ENCODE measurements at regions not wholly inside any gene's neighbourhood (a gene's known extent, or its start where the extent isn't known, plus 50 kb on each side); places are given as distances from the start of the nearest gene placed in this dataset.
"Not testable (repeated sequence)": the region's sequence is repeated elsewhere in the genome, so short reads cannot be mapped to it uniquely, and the experiment has no call there.

GRCh38 chr16:77077256-77077922 is 113.6 kb upstream of the MON1B start:
- H3K4me1 ChIP-seq (ENCODE audit: control insufficient read depth, insufficient read depth, low read length) = no peaks in the 10 kb centered on the region
- 87% methylated on average over 5 of the region's 8 CpGs for WGBS (ENCODE audit: insufficient coverage, low lambda C conversion rate)
- H3K27ac ChIP-seq (ENCODE audit: low read length) = no peak overlapping the region
- H3K4me3 ChIP-seq (ENCODE audit: low read length) = no peak overlapping the region
- DNase-seq = no peak
- H3K36me3 ChIP-seq (ENCODE audit: control insufficient read depth, insufficient read depth, low read length) = no peaks in the 10 kb centered on the region
- peaks cover 2% of the 10 kb centered on the region for H3K9me3 ChIP-seq (ENCODE audit: control insufficient read depth, low read depth, low read length)
- no peaks in the 10 kb centered on the region for H3K27me3 ChIP-seq (ENCODE audit: control insufficient read depth, insufficient read depth, low read length)

- Histone ChIP-seq H3K36me3 (ENCODE audit: control insufficient read depth, insufficient read depth, low read length) (no peaks in the 10 kb centered on the region), H3K4me3 (ENCODE audit: low read length) (no peak overlapping the region), H3K4me1 (ENCODE audit: control insufficient read depth, insufficient read depth, low read length) (no peaks in the 10 kb centered on the region), H3K27ac (ENCODE audit: low read length) (no peak overlapping the region), H3K9me3 (ENCODE audit: control insufficient read depth, low read depth, low read length) (no peaks in the 10 kb centered on the region), H3K27me3 (ENCODE audit: control insufficient read depth, insufficient read depth, low read length) (no peaks in the 10 kb centered on the region)
- WGBS (ENCODE audit: insufficient coverage, low lambda C conversion rate) = 78% methylated on average over 1 of the region's 1 CpG
- DNase-seq = no peak
Observed at GRCh38 chr16:77085981-77086380, 105.0 kb upstream of the MON1B start.

GRCh38 chr16:77090062-77090461 is 100.9 kb upstream of the MON1B start:
- no peak overlapping the region for H3K4me3 ChIP-seq (ENCODE audit: low read length)
- no CpG with 5 or more reads among the region's 1 CpG for WGBS (ENCODE audit: insufficient coverage, low lambda C conversion rate)
- no peaks in the 10 kb centered on the region for H3K36me3 ChIP-seq (ENCODE audit: control insufficient read depth, insufficient read depth, low read length)
- no peaks in the 10 kb centered on the region for H3K9me3 ChIP-seq (ENCODE audit: control insufficient read depth, low read depth, low read length)
- no peak overlapping the region for H3K27ac ChIP-seq (ENCODE audit: low read length)
- no peak for DNase-seq
- H3K27me3 ChIP-seq (ENCODE audit: control insufficient read depth, insufficient read depth, low read length) = no peaks in the 10 kb centered on the region
- H3K4me1 ChIP-seq (ENCODE audit: control insufficient read depth, insufficient read depth, low read length) = no peaks in the 10 kb centered on the region

- DNase-seq = no peak
- WGBS (ENCODE audit: insufficient coverage, low lambda C conversion rate) = 100% methylated on average over 1 of the region's 4 CpGs
Observed at GRCh38 chr16:77093309-77093708, 97.7 kb upstream of the MON1B start.

GRCh38 chr16:77093999-77094398 is 97.0 kb upstream of the MON1B start:
- Histone ChIP-seq H3K27me3 (ENCODE audit: control insufficient read depth, insufficient read depth, low read length) (no peaks in the 10 kb centered on the region), H3K4me1 (ENCODE audit: control insufficient read depth, insufficient read depth, low read length) (no peaks in the 10 kb centered on the region), H3K36me3 (ENCODE audit: control insufficient read depth, insufficient read depth, low read length) (no peaks in the 10 kb centered on the region), H3K4me3 (ENCODE audit: low read length) (no peak overlapping the region), H3K9me3 (ENCODE audit: control insufficient read depth, low read depth, low read length) (no peaks in the 10 kb centered on the region), H3K27ac (ENCODE audit: low read length) (no peak overlapping the region)
- no peak for DNase-seq
- no CpG with 5 or more reads among the region's 2 CpGs for WGBS (ENCODE audit: insufficient coverage, low lambda C conversion rate)

More at GRCh38 chr16:77093309-77093708, 97.7 kb upstream of the MON1B start:
- H3K4me1 ChIP-seq (ENCODE audit: control insufficient read depth, insufficient read depth, low read length) = no peaks in the 10 kb centered on the region
- no peaks in the 10 kb centered on the region for H3K27me3 ChIP-seq (ENCODE audit: control insufficient read depth, insufficient read depth, low read length)
- H3K4me3 ChIP-seq (ENCODE audit: low read length) = no peak overlapping the region
- H3K36me3 ChIP-seq (ENCODE audit: control insufficient read depth, insufficient read depth, low read length) = no peaks in the 10 kb centered on the region
- H3K9me3 ChIP-seq (ENCODE audit: control insufficient read depth, low read depth, low read length) = no peaks in the 10 kb centered on the region
- H3K27ac ChIP-seq (ENCODE audit: low read length) = no peak overlapping the region

GRCh38 chr16:77111056-77111565 is 79.9 kb upstream of the MON1B start:
- Histone ChIP-seq H3K27me3 (ENCODE audit: control insufficient read depth, insufficient read depth, low read length) (no peaks in the 10 kb centered on the region), H3K4me3 (ENCODE audit: low read length) (no peak overlapping the region), H3K36me3 (ENCODE audit: control insufficient read depth, insufficient read depth, low read length) (no peaks in the 10 kb centered on the region), H3K9me3 (ENCODE audit: control insufficient read depth, low read depth, low read length) (no peaks in the 10 kb centered on the region), H3K4me1 (ENCODE audit: control insufficient read depth, insufficient read depth, low read length) (no peaks in the 10 kb centered on the region), H3K27ac (ENCODE audit: low read length) (no peak overlapping the region)
- DNase-seq = no peak
- WGBS (ENCODE audit: insufficient coverage, low lambda C conversion rate) = 100% methylated on average over 1 of the region's 2 CpGs

- 13% methylated on average over 1 of the region's 2 CpGs for WGBS (ENCODE audit: insufficient coverage, low lambda C conversion rate)
- no peak for DNase-seq
Observed at GRCh38 chr16:77112746-77113145, 78.2 kb upstream of the MON1B start.

GRCh38 chr16:77113835-77114234 is 77.2 kb upstream of the MON1B start:
- Histone ChIP-seq H3K27ac (ENCODE audit: low read length) (no peak overlapping the region), H3K4me1 (ENCODE audit: control insufficient read depth, insufficient read depth, low read length) (no peaks in the 10 kb centered on the region), H3K36me3 (ENCODE audit: control insufficient read depth, insufficient read depth, low read length) (no peaks in the 10 kb centered on the region), H3K9me3 (ENCODE audit: control insufficient read depth, low read depth, low read length) (no peaks in the 10 kb centered on the region), H3K27me3 (ENCODE audit: control insufficient read depth, insufficient read depth, low read length) (no peaks in the 10 kb centered on the region), H3K4me3 (ENCODE audit: low read length) (no peak overlapping the region)
- WGBS (ENCODE audit: insufficient coverage, low lambda C conversion rate) = 100% methylated on average over 1 of the region's 3 CpGs
- DNase-seq = no peak

More at GRCh38 chr16:77112746-77113145, 78.2 kb upstream of the MON1B start:
- no peak overlapping the region for H3K4me3 ChIP-seq (ENCODE audit: low read length)
- no peak overlapping the region for H3K27ac ChIP-seq (ENCODE audit: low read length)
- H3K4me1 ChIP-seq (ENCODE audit: control insufficient read depth, insufficient read depth, low read length) = no peaks in the 10 kb centered on the region
- no peaks in the 10 kb centered on the region for H3K27me3 ChIP-seq (ENCODE audit: control insufficient read depth, insufficient read depth, low read length)
- H3K36me3 ChIP-seq (ENCODE audit: control insufficient read depth, insufficient read depth, low read length) = no peaks in the 10 kb centered on the region
- no peaks in the 10 kb centered on the region for H3K9me3 ChIP-seq (ENCODE audit: control insufficient read depth, low read depth, low read length)

GRCh38 chr16:77114361-77114760 is 76.6 kb upstream of the MON1B start:
- H3K4me1 ChIP-seq (ENCODE audit: control insufficient read depth, insufficient read depth, low read length); H3K27ac ChIP-seq (ENCODE audit: low read length); H3K9me3 ChIP-seq (ENCODE audit: control insufficient read depth, low read depth, low read length); H3K4me3 ChIP-seq (ENCODE audit: low read length); H3K27me3 ChIP-seq (ENCODE audit: control insufficient read depth, insufficient read depth, low read length); H3K36me3 ChIP-seq (ENCODE audit: control insufficient read depth, insufficient read depth, low read length); DNase-seq: not testable (repeated sequence)
- WGBS (ENCODE audit: insufficient coverage, low lambda C conversion rate) = no CpG with 5 or more reads among the region's 4 CpGs

- Histone ChIP-seq H3K27me3 (ENCODE audit: control insufficient read depth, insufficient read depth, low read length) (no peaks in the 10 kb centered on the region), H3K4me1 (ENCODE audit: control insufficient read depth, insufficient read depth, low read length) (no peaks in the 10 kb centered on the region), H3K36me3 (ENCODE audit: control insufficient read depth, insufficient read depth, low read length) (no peaks in the 10 kb centered on the region), H3K4me3 (ENCODE audit: low read length) (no peak overlapping the region), H3K27ac (ENCODE audit: low read length) (no peak overlapping the region), H3K9me3 (ENCODE audit: control insufficient read depth, low read depth, low read length) (no peaks in the 10 kb centered on the region)
- no peak for DNase-seq
- 100% methylated on average over 1 of the region's 2 CpGs for WGBS (ENCODE audit: insufficient coverage, low lambda C conversion rate)
Observed at GRCh38 chr16:77116856-77117255, 74.1 kb upstream of the MON1B start.

GRCh38 chr16:77117707-77118106 is 73.3 kb upstream of the MON1B start:
- H3K27ac ChIP-seq (ENCODE audit: low read length) = no peak overlapping the region
- H3K27me3 ChIP-seq (ENCODE audit: control insufficient read depth, insufficient read depth, low read length) = no peaks in the 10 kb centered on the region
- H3K4me3 ChIP-seq (ENCODE audit: low read length) = no peak overlapping the region
- no peaks in the 10 kb centered on the region for H3K36me3 ChIP-seq (ENCODE audit: control insufficient read depth, insufficient read depth, low read length)
- DNase-seq = no peak
- H3K9me3 ChIP-seq (ENCODE audit: control insufficient read depth, low read depth, low read length) = no peaks in the 10 kb centered on the region
- no CpG with 5 or more reads among the region's 3 CpGs for WGBS (ENCODE audit: insufficient coverage, low lambda C conversion rate)
- H3K4me1 ChIP-seq (ENCODE audit: control insufficient read depth, insufficient read depth, low read length) = no peaks in the 10 kb centered on the region

Data from large intestine (tissue), 3 donors.